ENCODE measurements at regions not wholly inside any gene's neighbourhood (a gene's known extent, or its start where the extent isn't known, plus 50 kb on each side); places are given as distances from the start of the nearest gene placed in this dataset.

DNA sequence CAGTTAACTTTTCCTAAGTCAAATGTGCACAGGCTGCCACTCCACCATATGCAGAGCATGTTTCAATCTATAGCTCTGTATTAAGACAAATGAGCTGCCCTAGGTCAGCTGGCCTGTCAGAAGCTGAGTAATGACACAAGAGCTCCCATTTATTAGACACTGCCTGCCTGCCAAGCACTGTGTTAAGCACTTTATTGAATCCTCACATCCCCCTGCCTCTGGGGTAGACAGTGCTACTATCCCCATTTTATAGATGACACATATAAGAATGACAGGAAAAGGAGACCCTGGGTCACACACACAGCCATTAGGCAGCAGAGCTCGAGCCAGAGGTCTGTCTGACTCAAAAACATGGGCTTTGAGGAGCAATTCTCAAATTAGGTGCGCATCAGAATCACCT is 179.8 kb upstream of the PDE1C start:
- Histone ChIP-seq H3K27me3 (replicated peaks in 1 of 2; ENCODE audit: control insufficient read depth in 2 of 2, insufficient read depth in 2 of 2, low read length in 1 of 2) (no peaks in the 10 kb centered on the region; a peak in 1 of 4 replicates), H3K4me2 (ENCODE audit: control insufficient read depth, insufficient read depth) (no peak overlapping the region), H3K36me3 (ENCODE audit: control insufficient read depth in 2 of 2, insufficient read depth in 2 of 2, low read length in 1 of 2) (no peaks in the 10 kb centered on the region), H3K9me3 (replicated peaks; ENCODE audit: control insufficient read depth, insufficient read depth, low read length) (no peaks in the 10 kb centered on the region), H3K4me1 (ENCODE audit: control insufficient read depth, insufficient read depth, low read length) (peaks cover under 1% of the 10 kb centered on the region; the same call in 1 of the 2 replicates), H3K9ac (ENCODE audit: control insufficient read depth, insufficient read depth, low read length) (no peak overlapping the region), H3K79me2 (ENCODE audit: control insufficient read depth, insufficient read depth, low read length) (no peaks in the 10 kb centered on the region), H3K4me3 (no peak overlapping the region), H2AFZ (ENCODE audit: control insufficient read depth, low read depth, low read length) (no peak overlapping the region), H4K20me1 (ENCODE audit: control insufficient read depth, insufficient read depth) (no peaks in the 10 kb centered on the region), H3K27ac (ENCODE audit: control insufficient read depth, insufficient read depth) (no peak overlapping the region)
- 4% methylated on average over 2 of the region's 2 CpGs for WGBS (ENCODE audit: insufficient coverage, insufficient replicate concordance, low lambda C conversion rate, missing lambda C conversion rate)
- ChIA-PET SMC1A (ENCODE audit: uncharacterized antibody, unreplicated experiment) (interaction anchor here (0.5 to 1.2 kb wide), 3 partner anchors 10 to 33 kb away, joined by 3 read pairs; no protein-coding TSS in a partner anchor), RAD21 (ENCODE audit: unreplicated experiment) (interaction anchor here (0.6 kb wide), 1 partner anchor 11 kb away, joined by 3 read pairs; no protein-coding TSS in a partner anchor), CTCF (interaction anchor here (0.7 kb wide), 1 partner anchor 9 kb away, joined by 3 read pairs; no protein-coding TSS in a partner anchor), POLR2A (interaction anchor here (0.6 to 1.1 kb wide), 2 partner anchors 10 to 26 kb away, joined by 3 read pairs; no protein-coding TSS in a partner anchor)
- in situ Hi-C loops (cut with MboI), result no loop called here
- BruUV-seq (replicated peaks), result no TSS peak
- DNase-seq (ENCODE audit: low read depth, low spot score) (no peak), FAIRE-seq (no peak), ATAC-seq (no peak)
- intact Hi-C loops (cut with micrococcal nuclease; ENCODE audit: unreplicated experiment), result no loop called here
- no peak for TF ChIP-seq NRF1 (conservative IDR thresholded peaks at IDR 0.05; ENCODE audit: low read depth, low read length)
- no peak for TF ChIP-seq STAT1 (conservative IDR thresholded peaks at IDR 0.05)
- TF ChIP-seq, protein P1, sequence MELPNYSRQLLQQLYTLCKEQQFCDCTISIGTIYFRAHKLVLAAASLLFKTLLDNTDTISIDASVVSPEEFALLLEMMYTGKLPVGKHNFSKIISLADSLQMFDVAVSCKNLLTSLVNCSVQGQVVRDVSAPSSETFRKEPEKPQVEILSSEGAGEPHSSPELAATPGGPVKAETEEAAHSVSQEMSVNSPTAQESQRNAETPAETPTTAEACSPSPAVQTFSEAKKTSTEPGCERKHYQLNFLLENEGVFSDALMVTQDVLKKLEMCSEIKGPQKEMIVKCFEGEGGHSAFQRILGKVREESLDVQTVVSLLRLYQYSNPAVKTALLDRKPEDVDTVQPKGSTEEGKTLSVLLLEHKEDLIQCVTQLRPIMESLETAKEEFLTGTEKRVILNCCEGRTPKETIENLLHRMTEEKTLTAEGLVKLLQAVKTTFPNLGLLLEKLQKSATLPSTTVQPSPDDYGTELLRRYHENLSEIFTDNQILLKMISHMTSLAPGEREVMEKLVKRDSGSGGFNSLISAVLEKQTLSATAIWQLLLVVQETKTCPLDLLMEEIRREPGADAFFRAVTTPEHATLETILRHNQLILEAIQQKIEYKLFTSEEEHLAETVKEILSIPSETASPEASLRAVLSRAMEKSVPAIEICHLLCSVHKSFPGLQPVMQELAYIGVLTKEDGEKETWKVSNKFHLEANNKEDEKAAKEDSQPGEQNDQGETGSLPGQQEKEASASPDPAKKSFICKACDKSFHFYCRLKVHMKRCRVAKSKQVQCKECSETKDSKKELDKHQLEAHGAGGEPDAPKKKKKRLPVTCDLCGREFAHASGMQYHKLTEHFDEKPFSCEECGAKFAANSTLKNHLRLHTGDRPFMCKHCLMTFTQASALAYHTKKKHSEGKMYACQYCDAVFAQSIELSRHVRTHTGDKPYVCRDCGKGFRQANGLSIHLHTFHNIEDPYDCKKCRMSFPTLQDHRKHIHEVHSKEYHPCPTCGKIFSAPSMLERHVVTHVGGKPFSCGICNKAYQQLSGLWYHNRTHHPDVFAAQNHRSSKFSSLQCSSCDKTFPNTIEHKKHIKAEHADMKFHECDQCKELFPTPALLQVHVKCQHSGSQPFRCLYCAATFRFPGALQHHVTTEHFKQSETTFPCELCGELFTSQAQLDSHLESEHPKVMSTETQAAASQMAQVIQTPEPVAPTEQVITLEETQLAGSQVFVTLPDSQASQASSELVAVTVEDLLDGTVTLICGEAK (IDR thresholded peaks at IDR 0.05; ENCODE audit: borderline replicate concordance), result no peak
- TF ChIP-seq CBFB (IDR thresholded peaks at IDR 0.05; ENCODE audit: low read depth), result no peak
- no peak for TF ChIP-seq RCOR1 (conservative IDR thresholded peaks at IDR 0.05; ENCODE audit: low read depth, low read length)
